OCI-LY1 (cell line): ENCODE measurements at regions not wholly inside any gene's neighbourhood (a gene's known extent, or its start where the extent isn't known, plus 50 kb on each side); places are given as distances from the start of the nearest gene placed in this dataset.

Experiments
- H2AFZ ChIP-seq: fragments of 200-600 bp; sonication (generic), shearing (Covaris generic); 2 replicates; pipeline ENCODE4 v1.6.0; 2014; ENCODE audit warnings: antibody characterized with exemption, mild to moderate bottlenecking, low read length
- H3F3A ChIP-seq: fragments of 200-600 bp; sonication (generic), shearing (Covaris generic); 2 replicates; pipeline ENCODE4 v1.6.0; 2014; ENCODE audit warnings: mild to moderate bottlenecking, antibody characterized with exemption, low read length, moderate library complexity; ENCODE audit not compliant: insufficient read depth
- H3K27ac ChIP-seq: fragments of 200-600 bp; sonication (generic); 2 replicates; pipeline ENCODE4 v1.5.1; 2014; ENCODE audit warnings: low read length, mixed run types, mild to moderate bottlenecking, low read depth; ENCODE audit not compliant: poor library complexity, severe bottlenecking
- H3K27me3 ChIP-seq: fragments of 200-600 bp; sonication (generic); 2 replicates; pipeline ENCODE4 v1.6.0; 2014; ENCODE audit warnings: antibody characterized with exemption, mild to moderate bottlenecking, low read length, moderate library complexity; ENCODE audit not compliant: insufficient read depth
- H3K36me3 ChIP-seq: fragments of 200-600 bp; sonication (generic); 2 replicates; pipeline ENCODE4 v1.6.1; 2014; ENCODE audit warnings: mild to moderate bottlenecking, antibody characterized with exemption, low read length, moderate library complexity, mixed read lengths; ENCODE audit not compliant: insufficient read depth
- H3K4me1 ChIP-seq: fragments of 200-600 bp; sonication (generic); 2 replicates; pipeline ENCODE4 v1.5.1; 2014; ENCODE audit warnings: mild to moderate bottlenecking, low read length, moderate library complexity; ENCODE audit not compliant: insufficient read depth, severe bottlenecking
- H3K4me2 ChIP-seq: fragments of 200-600 bp; sonication (generic), shearing (Covaris generic); 2 replicates; pipeline ENCODE4 v1.6.1; 2014; ENCODE audit warnings: low read length
- H3K4me3 ChIP-seq: fragments of 200-600 bp; sonication (generic); 2 replicates; pipeline ENCODE4 v1.5.1; 2014; ENCODE audit warnings: low read length, low read depth, mild to moderate bottlenecking, mixed read lengths; ENCODE audit not compliant: poor library complexity, severe bottlenecking
- H3K79me2 ChIP-seq: fragments of 200-600 bp; shearing (Covaris generic); 2 replicates; pipeline ENCODE4 v1.6.1; 2016; ENCODE audit warnings: mixed run types, low read length, mixed read lengths; ENCODE audit not compliant: insufficient read depth
- H3K9ac ChIP-seq: fragments of 200-600 bp; sonication (generic), shearing (Covaris generic); 2 replicates; pipeline ENCODE4 v1.6.1; 2014; ENCODE audit warnings: mild to moderate bottlenecking, low read length, mixed read lengths
- H3K9me2 ChIP-seq: fragments of 200-600 bp; sonication (generic), shearing (Covaris generic); 2 replicates; pipeline ENCODE4 v1.6.1; 2014; ENCODE audit warnings: low read depth, mild to moderate bottlenecking, low read length, mixed read lengths
- H3K9me3 ChIP-seq: fragments of 200-600 bp; shearing (Covaris generic); 2 replicates; pipeline ENCODE4 v1.6.1; 2014; ENCODE audit warnings: low read length, mixed read lengths
- H4K20me1 ChIP-seq: fragments of 200-600 bp; sonication (generic), shearing (Covaris generic); 2 replicates; pipeline ENCODE4 v1.6.0; 2016; ENCODE audit warnings: mild to moderate bottlenecking, low read length; ENCODE audit not compliant: insufficient read depth
- CTCF ChIP-seq: fragments of 200-600 bp; sonication (generic), shearing (Covaris generic); IDR thresholded peaks from 2 replicates; pipeline ENCODE4 v1.5.1; 2017; ENCODE audit warnings: mild to moderate bottlenecking, antibody characterized with exemption, low read length, moderate library complexity, mixed read lengths
- EZH2 ChIP-seq: fragments of 200-600 bp; sonication (generic), shearing (Covaris generic); IDR thresholded peaks from 2 replicates; pipeline ENCODE4 v1.8.0; 2017; ENCODE audit warnings: borderline replicate concordance, mixed run types, mild to moderate bottlenecking, antibody characterized with exemption, low read length, moderate library complexity, mixed read lengths

GRCh38 chr2:128601298-128602037 lies 282.8 kb upstream of the HS6ST1 start:
- H3K9me2 ChIP-seq: no peaks in the 10 kb centered on the region
- no peaks in the 10 kb centered on the region for H3K36me3 ChIP-seq
- H3F3A ChIP-seq: no peaks in the 10 kb centered on the region
- TF ChIP-seq CTCF (no peak), EZH2 (no peak)
- H3K9me3 ChIP-seq: no peaks in the 10 kb centered on the region
- H2AFZ ChIP-seq: no peak overlapping the region
- no peak overlapping the region for H3K27ac ChIP-seq
- no peak overlapping the region for H3K4me2 ChIP-seq
- H4K20me1 ChIP-seq: no peaks in the 10 kb centered on the region
- no peak overlapping the region for H3K4me3 ChIP-seq
- H3K4me1 ChIP-seq: no peaks in the 10 kb centered on the region
- no peaks in the 10 kb centered on the region for H3K27me3 ChIP-seq
- no peak overlapping the region for H3K9ac ChIP-seq
- no peaks in the 10 kb centered on the region for H3K79me2 ChIP-seq

GRCh38 chr2:128602038-128602698 lies 283.5 kb upstream of the HS6ST1 start:
- no peaks in the 10 kb centered on the region for H3K4me1 ChIP-seq
- TF ChIP-seq EZH2 (no peak), CTCF (no peak)

DNA sequence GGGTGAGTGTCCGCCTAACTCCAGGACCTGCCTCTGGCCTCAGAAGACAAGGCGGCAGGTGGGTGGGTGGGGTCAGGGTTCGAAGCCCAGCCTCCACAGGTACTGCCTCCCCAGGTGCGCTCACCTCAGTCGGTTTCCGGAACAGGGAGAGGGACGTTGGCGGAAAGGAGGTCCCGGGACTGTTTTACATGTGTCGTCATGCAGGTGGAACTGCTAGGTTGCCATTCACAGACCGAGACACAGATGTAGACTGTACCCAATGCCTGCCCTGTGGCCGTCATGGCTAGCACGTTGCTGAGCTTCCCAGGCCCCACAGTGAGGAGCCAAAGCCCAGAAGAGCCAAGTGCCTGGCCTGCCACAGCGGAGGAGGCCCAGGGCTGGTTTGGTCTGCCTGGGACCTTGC lies 284.0 kb upstream of the HS6ST1 start:
- no peaks in the 10 kb centered on the region for H3K9me2 ChIP-seq
- no peaks in the 10 kb centered on the region for H3K79me2 ChIP-seq
- H3K27ac ChIP-seq: no peak overlapping the region
- no peak overlapping the region for H3K4me2 ChIP-seq
- no peaks in the 10 kb centered on the region for H3K27me3 ChIP-seq
- H4K20me1 ChIP-seq: no peaks in the 10 kb centered on the region
- H3K36me3 ChIP-seq: no peaks in the 10 kb centered on the region
- H3K9ac ChIP-seq: no peak overlapping the region
- H3F3A ChIP-seq: no peaks in the 10 kb centered on the region
- H3K4me3 ChIP-seq: no peak overlapping the region
- H2AFZ ChIP-seq: no peak overlapping the region
- no peaks in the 10 kb centered on the region for H3K9me3 ChIP-seq
- TF ChIP-seq CTCF (no peak), EZH2 (no peak)
- H3K4me1 ChIP-seq: no peaks in the 10 kb centered on the region

More at GRCh38 chr2:128602038-128602698, 283.5 kb upstream of the HS6ST1 start:
- Histone ChIP-seq H3K27me3 (no peaks in the 10 kb centered on the region), H3K9me3 (no peaks in the 10 kb centered on the region), H3F3A (no peaks in the 10 kb centered on the region), H3K4me3 (no peak overlapping the region), H3K9ac (no peak overlapping the region), H3K9me2 (no peaks in the 10 kb centered on the region), H4K20me1 (no peaks in the 10 kb centered on the region), H3K36me3 (no peaks in the 10 kb centered on the region), H3K27ac (no peak overlapping the region), H2AFZ (no peak overlapping the region), H3K4me2 (no peak overlapping the region), H3K79me2 (no peaks in the 10 kb centered on the region)
